Cerebellar cortex (tissue), 1 donor: ENCODE measurements at regions not wholly inside any gene's neighbourhood (a gene's known extent, or its start where the extent isn't known, plus 50 kb on each side); places are given as distances from the start of the nearest gene placed in this dataset.
"Not testable (repeated sequence)": the region's sequence is repeated elsewhere in the genome, so short reads cannot be mapped to it uniquely, and the experiment has no call there.

ENCODE experiments used
- DNase-seq: peaks from one replicate; pipeline ENCODE4 v3.0.0-alpha.2; 2015; ENCODE audit warnings: low spot score

DNA sequence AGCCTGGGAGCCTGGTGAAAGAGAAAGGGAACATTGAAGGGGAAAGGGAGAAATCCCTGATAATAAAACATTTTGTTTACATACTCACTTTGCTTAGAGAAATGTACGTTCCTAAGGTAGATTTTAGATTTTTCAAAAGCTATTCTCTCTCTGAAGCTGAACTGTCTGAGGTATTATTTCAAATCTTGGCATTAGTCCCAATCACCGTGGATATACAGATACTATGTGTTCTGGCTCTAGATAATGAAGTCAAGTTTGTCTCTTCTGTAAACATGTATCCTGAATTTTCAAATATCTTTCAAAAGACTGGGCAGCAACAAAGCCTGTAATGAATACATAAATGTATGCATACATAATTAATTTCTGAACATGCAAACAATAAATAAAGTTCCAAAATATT, 1104.2 kb upstream of the FAM98A start:
- DNase-seq, result no peak

DNA sequence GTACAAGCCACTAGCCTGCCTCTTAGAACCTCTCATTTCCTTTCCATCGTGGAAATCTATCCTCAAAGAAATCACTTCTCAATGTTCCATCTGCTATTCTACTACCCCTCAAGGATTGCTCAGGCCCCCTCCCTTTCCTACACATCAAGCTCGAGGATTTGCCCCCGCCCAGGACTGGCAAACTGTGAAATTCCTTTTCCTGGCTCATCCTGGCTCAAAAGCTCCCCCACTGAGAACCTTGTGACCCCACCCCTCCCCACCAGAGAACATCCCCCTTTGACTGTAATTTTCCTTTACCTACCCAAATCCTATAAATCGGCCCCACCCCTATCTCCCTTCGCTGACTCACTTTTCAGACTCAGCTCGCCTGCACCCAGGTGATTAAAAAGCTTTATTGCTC, 1103.3 kb upstream of the FAM98A start:
- not testable (repeated sequence) for DNase-seq

DNA sequence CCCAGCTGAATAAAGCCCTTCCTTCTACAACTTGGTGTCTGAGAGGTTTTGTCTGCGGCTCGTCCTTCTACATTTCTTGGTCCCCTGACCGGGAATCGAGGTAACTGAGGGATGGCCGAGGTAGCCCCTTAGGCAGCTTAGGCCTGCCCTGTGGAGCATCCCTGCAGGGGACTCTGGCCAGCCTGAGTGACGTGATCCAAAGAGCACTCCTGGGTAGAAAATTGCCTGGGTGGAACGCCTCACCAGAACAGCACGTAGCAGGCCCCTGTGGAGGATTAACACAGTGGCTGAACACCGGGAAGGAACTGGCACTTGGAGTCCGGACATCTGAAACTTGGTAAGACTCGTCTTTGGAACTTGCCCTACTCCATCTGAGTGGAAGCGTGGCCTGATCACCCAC, 1078.5 kb upstream of the FAM98A start:
- DNase-seq, result not testable (repeated sequence)

DNA sequence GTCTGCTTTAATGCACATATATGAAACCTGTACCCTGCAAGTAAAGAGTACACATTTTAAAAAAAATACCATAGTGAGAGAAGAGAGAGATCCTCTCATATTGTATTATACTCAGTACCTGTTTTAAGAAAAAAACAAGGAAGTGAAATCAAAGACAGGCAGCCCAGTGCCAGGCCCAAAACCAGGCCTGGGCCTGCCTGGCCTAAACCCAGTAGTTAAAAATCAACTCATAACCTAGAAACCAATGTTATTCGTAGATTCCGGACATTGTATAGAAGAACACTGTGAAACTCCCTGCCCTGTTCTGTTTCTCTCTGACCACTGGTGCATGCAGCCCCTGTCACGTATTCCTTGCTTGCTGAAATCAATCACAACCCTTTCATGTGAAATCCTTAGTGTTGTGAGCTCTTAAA, 1078.0 kb upstream of the FAM98A start:
- DNase-seq, result not testable (repeated sequence)

GRCh38 chr2:34670482-34670881, 1071.4 kb upstream of the FAM98A start:
- no peak for DNase-seq

DNA sequence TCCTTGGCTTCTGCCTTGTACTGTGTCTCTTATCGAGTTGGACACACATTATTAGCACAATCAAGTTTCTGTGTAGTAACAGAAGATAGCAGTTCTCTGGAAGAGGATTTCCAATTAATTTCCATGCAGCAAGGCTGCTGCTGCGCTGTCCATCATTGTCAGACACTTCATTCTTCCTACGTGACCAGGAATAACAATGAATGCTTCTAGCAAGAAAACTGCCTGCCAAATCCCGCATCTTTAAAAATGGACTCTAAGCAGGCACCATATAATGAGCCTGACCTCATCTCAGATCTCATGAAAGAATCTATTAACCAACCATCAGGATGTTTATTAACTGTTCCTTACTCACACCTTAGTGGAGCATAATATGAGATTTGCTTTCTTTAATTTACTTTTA, 1067.7 kb upstream of the FAM98A start:
- DNase-seq, result no peak

DNA sequence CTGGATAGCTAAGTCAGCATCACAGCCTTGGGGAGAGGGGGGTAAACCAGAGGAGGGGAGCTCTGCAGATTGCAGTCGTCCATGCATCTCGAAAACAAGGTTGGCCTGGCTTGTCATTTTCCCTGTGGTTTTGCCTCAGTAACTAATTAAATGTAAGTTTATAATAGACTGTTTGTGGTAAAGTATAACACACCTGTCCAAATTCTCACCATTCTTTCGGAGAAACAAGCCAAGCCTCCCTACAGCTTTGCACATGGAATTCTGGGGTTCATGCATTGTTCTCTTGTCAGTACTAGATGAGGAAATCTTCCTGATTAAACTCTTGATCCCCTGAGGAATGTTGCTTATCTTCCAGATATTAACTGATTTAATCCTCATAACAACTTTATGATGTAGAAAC, 1065.2 kb upstream of the FAM98A start:
- DNase-seq, result no peak

GRCh38 chr2:34663314-34663713, 1064.2 kb upstream of the FAM98A start:
- no peak for DNase-seq

- DNase-seq, result no peak
Measured at GRCh38 chr2:34660741-34661140, 1061.6 kb upstream of the FAM98A start.

GRCh38 chr2:34656632-34657031, 1057.5 kb upstream of the FAM98A start:
- DNase-seq, result no peak

DNA sequence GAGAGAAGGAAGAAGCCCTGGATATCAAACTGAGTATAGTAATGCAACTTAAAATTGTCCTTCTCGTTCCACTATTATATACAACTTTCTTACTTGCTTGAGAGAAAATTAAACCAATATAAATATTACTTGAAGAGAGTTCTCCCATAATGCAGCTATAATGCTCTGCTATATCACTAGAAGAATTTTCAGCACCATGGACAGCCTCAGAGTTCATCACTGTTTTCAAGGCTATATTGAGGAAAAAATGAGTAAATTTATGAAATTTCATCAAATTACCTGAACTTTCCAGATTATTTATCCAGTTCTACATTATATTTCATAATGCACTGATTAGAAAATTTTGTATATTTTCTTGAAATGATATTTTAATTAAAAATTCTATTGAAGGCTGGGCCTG, 1053.5 kb upstream of the FAM98A start:
- no peak for DNase-seq

- no peak for DNase-seq
Measured at GRCh38 chr2:34646901-34647300, 1047.8 kb upstream of the FAM98A start.

DNA sequence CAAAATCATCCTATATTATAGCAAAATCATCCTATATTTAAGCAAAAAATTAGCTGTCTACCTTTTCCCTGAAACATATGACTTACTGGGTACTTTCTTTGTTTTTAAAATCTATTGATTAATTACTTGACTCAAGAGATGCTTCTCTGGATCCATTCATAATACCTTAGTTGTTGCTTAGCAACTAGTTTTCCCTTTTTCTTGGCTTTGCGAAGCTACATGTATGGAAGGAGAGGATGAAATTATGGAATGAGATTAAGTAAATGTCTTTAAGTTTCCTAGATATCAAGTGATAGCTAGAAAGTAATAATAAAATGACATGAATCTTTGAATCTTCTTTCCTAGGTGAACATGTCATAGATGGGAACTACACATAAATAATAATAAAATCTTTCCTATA, 1033.2 kb upstream of the FAM98A start:
- no peak for DNase-seq

DNA sequence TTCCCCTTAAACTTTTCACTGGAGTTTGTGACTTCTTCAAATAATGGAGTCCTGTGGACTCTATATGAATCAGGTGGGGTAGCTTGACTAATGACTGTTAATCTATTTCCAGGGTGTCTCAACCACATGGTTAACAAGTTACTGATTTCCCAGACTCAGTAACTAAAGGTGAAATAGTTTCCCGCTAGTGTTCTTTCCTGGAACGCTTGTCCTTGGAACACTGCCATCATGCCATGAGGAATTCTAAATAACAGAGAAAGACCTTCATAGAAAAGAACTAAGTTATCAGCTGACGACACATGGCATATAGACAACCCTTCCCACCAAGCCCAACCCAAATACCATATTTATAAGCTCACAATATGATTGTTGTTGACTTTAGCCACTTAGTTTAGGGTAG, 1027.9 kb upstream of the FAM98A start:
- DNase-seq, result no peak

GRCh38 chr2:34604164-34604563, 1005.1 kb upstream of the FAM98A start:
- DNase-seq, result no peak

DNA sequence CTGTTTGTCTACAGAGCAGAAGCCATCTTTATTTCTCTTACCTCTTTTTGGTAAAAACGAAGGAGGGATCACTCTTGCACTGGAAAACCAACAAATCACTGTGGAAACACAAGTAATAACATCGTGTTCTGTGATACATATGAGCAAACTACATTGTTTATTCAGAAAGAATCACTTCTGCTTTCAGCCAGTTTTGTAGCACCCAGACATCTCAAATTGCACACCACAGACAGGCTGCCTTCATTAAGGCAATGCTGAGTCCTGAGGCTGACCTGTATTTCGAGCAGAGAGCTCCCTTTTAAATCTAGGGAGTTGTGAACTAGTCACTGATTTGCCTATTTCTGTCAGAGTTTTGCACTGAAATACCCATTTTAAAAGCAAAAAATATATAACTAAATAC, 1003.2 kb upstream of the FAM98A start:
- DNase-seq, result no peak

DNA sequence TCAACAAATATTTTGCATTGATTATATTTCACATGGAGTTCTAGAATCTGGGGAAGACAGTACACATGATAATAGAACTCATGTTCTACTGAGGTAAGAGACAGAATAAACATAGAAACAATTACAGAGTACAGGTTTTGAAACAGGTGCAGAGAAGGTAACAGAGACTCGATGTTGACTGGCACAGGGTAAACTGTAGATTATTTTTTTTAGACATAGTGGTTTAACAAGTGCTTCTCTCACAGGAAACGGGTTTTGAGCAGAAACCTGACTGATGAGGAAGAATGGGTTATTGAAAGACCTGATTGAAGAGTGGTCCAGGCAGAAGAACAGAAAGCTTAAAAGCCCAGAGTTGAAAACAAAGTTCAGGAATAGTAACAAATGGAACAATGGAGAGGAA, 1002.5 kb upstream of the FAM98A start:
- DNase-seq, result no peak

- DNase-seq, result no peak
Measured at GRCh38 chr2:34578641-34579040, 979.5 kb upstream of the FAM98A start.

- no peak for DNase-seq
Measured at GRCh38 chr2:34570266-34570872, 971.3 kb upstream of the FAM98A start.

- DNase-seq, result no peak
Measured at GRCh38 chr2:34567128-34567527, 968.0 kb upstream of the FAM98A start.

- DNase-seq, result no peak
Measured at GRCh38 chr2:34552337-34552736, 953.2 kb upstream of the FAM98A start.

- DNase-seq, result no peak
Measured at GRCh38 chr2:34549710-34550345, 950.7 kb upstream of the FAM98A start.

GRCh38 chr2:34547900-34548299, 948.8 kb upstream of the FAM98A start:
- no peak for DNase-seq

DNA sequence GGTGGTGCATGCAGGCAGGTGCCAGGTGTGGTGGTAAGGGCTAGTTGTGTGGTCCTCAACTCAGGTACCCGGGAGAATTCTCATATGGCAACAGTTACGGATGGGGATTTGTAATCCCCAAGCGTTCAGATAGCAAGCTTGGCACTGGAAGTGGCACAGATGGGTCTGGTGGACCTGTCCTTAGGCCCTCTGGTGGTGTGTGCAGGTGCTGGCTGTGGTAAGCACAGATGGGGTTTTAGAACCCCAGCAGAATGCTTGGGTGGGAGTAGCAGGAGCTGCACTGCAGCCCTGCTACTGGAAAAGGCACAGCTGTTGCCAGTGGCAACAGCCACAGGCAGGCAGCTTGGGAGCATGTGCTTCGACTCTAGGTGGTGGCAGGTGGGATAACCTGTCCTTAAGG, 948.2 kb upstream of the FAM98A start:
- no peak for DNase-seq
